ENCODE measurements at regions not wholly inside any gene's neighbourhood (a gene's known extent, or its start where the extent isn't known, plus 50 kb on each side); places are given as distances from the start of the nearest gene placed in this dataset.

- ChIA-PET POLR2A (ENCODE audit: unreplicated experiment) (no interaction called here), CTCF (no interaction called here)
- H2BK120ac ChIP-seq (ENCODE audit: low read depth, low read length), result no peak overlapping the region
- ATAC-seq (ENCODE audit: low read depth) (no peak), DNase-seq (no peak)
- H2BK5ac ChIP-seq (ENCODE audit: low read depth, low read length, poor library complexity, severe bottlenecking), result no peak overlapping the region
- no peak overlapping the region for H3K9ac ChIP-seq (ENCODE audit: low read depth, low read length)
- H3K4ac ChIP-seq (ENCODE audit: low read depth, low read length), result no peak overlapping the region
- H3K36me3 ChIP-seq (ENCODE audit: control insufficient read depth, insufficient read depth, low read length), result no peaks in the 10 kb centered on the region
- H4K8ac ChIP-seq (ENCODE audit: low read depth in 2 of 2, low read length in 2 of 2), result no peak overlapping the region
- no peak overlapping the region for H3K14ac ChIP-seq (replicated peaks; ENCODE audit: low read depth, low read length)
- H2AK9ac ChIP-seq (replicated peaks; ENCODE audit: low read depth, low read length, poor library complexity), result no peak overlapping the region
- no peaks in the 10 kb centered on the region for H3K9me1 ChIP-seq (ENCODE audit: insufficient read depth, low read length)
- intact Hi-C loops (cut with micrococcal nuclease) (no loop called here), in situ Hi-C loops (cut with MboI; ENCODE audit: low sequenced_read_pairs) (no loop called here), dilution Hi-C loops (cut with HindIII; ENCODE audit: low sequenced_read_pairs, unreplicated experiment) (no loop called here)
- H3K27me3 ChIP-seq (ENCODE audit: control insufficient read depth, insufficient read depth, low read length), result no peaks in the 10 kb centered on the region
- no peaks in the 10 kb centered on the region for H3K9me3 ChIP-seq (ENCODE audit: control insufficient read depth, insufficient read depth, low read length)
- no peak overlapping the region for H2AFZ ChIP-seq (replicated peaks; ENCODE audit: low read length, poor library complexity)
- H3K4me3 ChIP-seq (ENCODE audit: insufficient read depth, low read depth, low read length), result no peak overlapping the region
- H3K4me1 ChIP-seq (ENCODE audit: control insufficient read depth, insufficient read depth, low read length), result no peaks in the 10 kb centered on the region
- no peak overlapping the region for H2AK5ac ChIP-seq (ENCODE audit: low read depth, low read length)
- H2BK20ac ChIP-seq (ENCODE audit: low read depth, low read length), result no peak overlapping the region
- BruUV-seq (replicated peaks), result no TSS peak
- no peak overlapping the region for H4K5ac ChIP-seq (ENCODE audit: low read depth, low read length)
- H4K20me1 ChIP-seq (ENCODE audit: insufficient read depth, low read length), result no peaks in the 10 kb centered on the region
- H3K18ac ChIP-seq (ENCODE audit: low read depth, low read length), result no peak overlapping the region
- no peak overlapping the region for H3K27ac ChIP-seq (ENCODE audit: insufficient read depth, low read length)
- H2BK15ac ChIP-seq (ENCODE audit: low read depth, low read length), result no peak overlapping the region
- no peak overlapping the region for H3K4me2 ChIP-seq (ENCODE audit: low read depth, low read length)
- no peaks in the 10 kb centered on the region for H3K79me1 ChIP-seq (ENCODE audit: low read depth in 1 of 2, low read length in 2 of 2)
- H3K56ac ChIP-seq (ENCODE audit: extremely low read depth, insufficient read depth, low read length), result no peak overlapping the region
- no peak overlapping the region for H3K23ac ChIP-seq (ENCODE audit: low read depth, low read length)
- H4K91ac ChIP-seq (ENCODE audit: insufficient read depth, low read depth, low read length), result no peak overlapping the region
- TF ChIP-seq ELK1 (IDR thresholded peaks at IDR 0.05; ENCODE audit: borderline replicate concordance, low read depth, low read length) (no peak), MXI1 (IDR thresholded peaks at IDR 0.05; ENCODE audit: borderline replicate concordance, low read depth, low read length) (no peak), RFX5 (IDR thresholded peaks at IDR 0.05; ENCODE audit: low read depth, low read length) (no peak), SMC3 (IDR thresholded peaks at IDR 0.05; ENCODE audit: low read depth, low read length) (no peak), CTCF (conservative IDR thresholded peaks at IDR 0.05; ENCODE audit: low read depth, low read length) (no peak), FOS (IDR thresholded peaks at IDR 0.05; ENCODE audit: low read depth, low read length) (no peak)
Measured at GRCh38 chrX:124592744-124593143, 246.4 kb downstream of the SH2D1A start.
